ENCODE measurements at regions not wholly inside any gene's neighbourhood (a gene's known extent, or its start where the extent isn't known, plus 50 kb on each side); places are given as distances from the start of the nearest gene placed in this dataset.
"Not testable (repeated sequence)": the region's sequence is repeated elsewhere in the genome, so short reads cannot be mapped to it uniquely, and the experiment has no call there.

GRCh38 chr21:28592205-28592865 lies 400.3 kb downstream of the LTN1 start:
- DNase-seq (ENCODE audit: extremely low read depth, low read depth): no peak
- TF ChIP-seq CTCF (IDR thresholded peaks at IDR 0.05; ENCODE audit: low read depth, low read length, missing control alignments): no peak
- no peak overlapping the region for H3K4me3 ChIP-seq (replicated peaks; ENCODE audit: low read depth, low read length)

- TF ChIP-seq CTCF (IDR thresholded peaks at IDR 0.05; ENCODE audit: low read depth, low read length, missing control alignments): no peak
- no peak for DNase-seq (ENCODE audit: extremely low read depth, low read depth)
- H3K4me3 ChIP-seq (replicated peaks; ENCODE audit: low read depth, low read length): no peak overlapping the region
Measured at GRCh38 chr21:28590676-28591075, 402.0 kb downstream of the LTN1 start.

GRCh38 chr21:28590026-28590425 lies 402.7 kb downstream of the LTN1 start:
- DNase-seq (ENCODE audit: extremely low read depth, low read depth): no peak
- no peak for TF ChIP-seq CTCF (IDR thresholded peaks at IDR 0.05; ENCODE audit: low read depth, low read length, missing control alignments)

GRCh38 chr21:28588997-28589396 lies 403.7 kb downstream of the LTN1 start:
- TF ChIP-seq CTCF (IDR thresholded peaks at IDR 0.05; ENCODE audit: low read depth, low read length, missing control alignments): no peak
- no peak overlapping the region for H3K4me3 ChIP-seq (replicated peaks; ENCODE audit: low read depth, low read length)
- DNase-seq (ENCODE audit: extremely low read depth, low read depth): no peak

More at GRCh38 chr21:28590026-28590425, 402.7 kb downstream of the LTN1 start:
- H3K4me3 ChIP-seq (replicated peaks; ENCODE audit: low read depth, low read length): no peak overlapping the region

GRCh38 chr21:28587748-28588147 lies 404.9 kb downstream of the LTN1 start:
- no peak overlapping the region for H3K4me3 ChIP-seq (replicated peaks; ENCODE audit: low read depth, low read length)
- TF ChIP-seq CTCF (IDR thresholded peaks at IDR 0.05; ENCODE audit: low read depth, low read length, missing control alignments): no peak
- DNase-seq (ENCODE audit: extremely low read depth, low read depth): peak; percentile 5

GRCh38 chr21:28581976-28582375 lies 410.7 kb downstream of the LTN1 start:
- no peak overlapping the region for H3K4me3 ChIP-seq (replicated peaks; ENCODE audit: low read depth, low read length)
- no peak for TF ChIP-seq CTCF (IDR thresholded peaks at IDR 0.05; ENCODE audit: low read depth, low read length, missing control alignments)
- no peak for DNase-seq (ENCODE audit: extremely low read depth, low read depth)

GRCh38 chr21:28581311-28581731 lies 411.4 kb downstream of the LTN1 start:
- not testable (repeated sequence) for H3K4me3 ChIP-seq (replicated peaks; ENCODE audit: low read depth, low read length); DNase-seq (ENCODE audit: extremely low read depth, low read depth)

Measured in HFF-Myc (cell line).